IPS-18c (cell line): ENCODE measurements at regions not wholly inside any gene's neighbourhood (a gene's known extent, or its start where the extent isn't known, plus 50 kb on each side); places are given as distances from the start of the nearest gene placed in this dataset.
"Not testable (repeated sequence)": the region's sequence is repeated elsewhere in the genome, so short reads cannot be mapped to it uniquely, and the experiment has no call there.

Source experiments
- H3K4me3 ChIP-seq: 2 replicates; pipeline ENCODE4 v1.7.0; 2013; ENCODE audit warnings: low read depth, mild to moderate bottlenecking, low read length, moderate library complexity; ENCODE audit not compliant: insufficient read depth
- H3K9me3 ChIP-seq: one replicate; pipeline ENCODE4 v1.6.1; 2013; ENCODE audit warnings: mild to moderate bottlenecking, low read length, moderate library complexity; ENCODE audit not compliant: control insufficient read depth, insufficient read depth

GRCh38 chr2:91917602-91918001 lies 2953.6 kb upstream of the TEKT4 start:
- H3K9me3 ChIP-seq, result not testable (repeated sequence)

More at GRCh38 chr2:91917602-91918001, 2953.6 kb upstream of the TEKT4 start:
- not testable (repeated sequence) for H3K4me3 ChIP-seq
